ENCODE measurements at regions not wholly inside any gene's neighbourhood (a gene's known extent, or its start where the extent isn't known, plus 50 kb on each side); places are given as distances from the start of the nearest gene placed in this dataset.

GRCh38 chr7:47677093-47677492, 95.2 kb upstream of the TNS3 start:
- TF ChIP-seq CTCF (IDR thresholded peaks at IDR 0.05) = no peak
- no peak for TF ChIP-seq EZH2 (IDR thresholded peaks at IDR 0.05; ENCODE audit: borderline replicate concordance, insufficient read depth, low read depth, low read length, poor library complexity, severe bottlenecking)
